ENCODE measurements at regions not wholly inside any gene's neighbourhood (a gene's known extent, or its start where the extent isn't known, plus 50 kb on each side); places are given as distances from the start of the nearest gene placed in this dataset.

DNA sequence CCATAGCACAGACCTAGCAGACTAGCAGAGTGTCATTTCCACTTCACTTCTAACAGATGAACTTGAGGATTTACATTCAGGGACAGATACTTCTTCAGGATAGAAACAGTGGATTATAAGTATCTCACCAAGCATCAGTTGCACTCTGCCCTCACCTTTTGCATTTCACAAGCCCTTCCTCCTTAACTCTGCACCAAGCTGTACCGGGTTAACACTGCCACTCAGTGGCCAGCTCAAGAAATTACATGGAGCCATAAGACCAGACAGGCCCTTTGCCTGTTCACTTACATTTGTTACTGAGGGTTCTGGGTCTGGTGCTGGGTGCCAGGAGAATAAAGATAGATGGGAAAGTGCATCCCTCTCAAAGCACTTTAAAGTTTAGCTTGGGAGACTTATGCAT is 309.8 kb downstream of the SHANK2 start:
- H3K27ac ChIP-seq: no peak overlapping the region
- TF ChIP-seq, protein P1, sequence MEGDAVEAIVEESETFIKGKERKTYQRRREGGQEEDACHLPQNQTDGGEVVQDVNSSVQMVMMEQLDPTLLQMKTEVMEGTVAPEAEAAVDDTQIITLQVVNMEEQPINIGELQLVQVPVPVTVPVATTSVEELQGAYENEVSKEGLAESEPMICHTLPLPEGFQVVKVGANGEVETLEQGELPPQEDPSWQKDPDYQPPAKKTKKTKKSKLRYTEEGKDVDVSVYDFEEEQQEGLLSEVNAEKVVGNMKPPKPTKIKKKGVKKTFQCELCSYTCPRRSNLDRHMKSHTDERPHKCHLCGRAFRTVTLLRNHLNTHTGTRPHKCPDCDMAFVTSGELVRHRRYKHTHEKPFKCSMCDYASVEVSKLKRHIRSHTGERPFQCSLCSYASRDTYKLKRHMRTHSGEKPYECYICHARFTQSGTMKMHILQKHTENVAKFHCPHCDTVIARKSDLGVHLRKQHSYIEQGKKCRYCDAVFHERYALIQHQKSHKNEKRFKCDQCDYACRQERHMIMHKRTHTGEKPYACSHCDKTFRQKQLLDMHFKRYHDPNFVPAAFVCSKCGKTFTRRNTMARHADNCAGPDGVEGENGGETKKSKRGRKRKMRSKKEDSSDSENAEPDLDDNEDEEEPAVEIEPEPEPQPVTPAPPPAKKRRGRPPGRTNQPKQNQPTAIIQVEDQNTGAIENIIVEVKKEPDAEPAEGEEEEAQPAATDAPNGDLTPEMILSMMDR (IDR thresholded peaks at IDR 0.05): peak; percentile 63
- TF ChIP-seq ZFX (IDR thresholded peaks at IDR 0.05; ENCODE audit: borderline replicate concordance): no peak

DNA sequence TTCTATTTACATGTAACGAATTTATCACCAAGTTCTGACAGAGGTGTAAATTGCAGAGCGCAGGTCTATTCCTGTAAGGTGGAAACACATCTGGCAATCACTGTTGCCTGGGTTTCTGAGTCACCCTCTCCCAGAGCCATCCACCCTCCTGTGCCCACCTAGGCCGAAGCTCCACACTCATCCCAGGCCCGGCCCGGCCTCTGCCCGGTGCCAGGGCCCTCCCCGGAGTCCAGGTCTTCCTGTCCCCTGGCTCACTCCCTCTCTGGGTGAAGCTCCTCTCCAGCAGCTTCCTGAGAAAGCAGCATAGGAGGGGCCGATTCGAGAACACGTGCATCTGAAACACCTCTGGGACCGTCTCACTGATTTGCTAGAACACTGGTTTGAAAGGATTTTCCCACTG is 308.2 kb downstream of the SHANK2 start:
- TF ChIP-seq ZFX (IDR thresholded peaks at IDR 0.05; ENCODE audit: borderline replicate concordance): no peak
- TF ChIP-seq, protein P1 (IDR thresholded peaks at IDR 0.05): no peak
- H3K27ac ChIP-seq: no peak overlapping the region

DNA sequence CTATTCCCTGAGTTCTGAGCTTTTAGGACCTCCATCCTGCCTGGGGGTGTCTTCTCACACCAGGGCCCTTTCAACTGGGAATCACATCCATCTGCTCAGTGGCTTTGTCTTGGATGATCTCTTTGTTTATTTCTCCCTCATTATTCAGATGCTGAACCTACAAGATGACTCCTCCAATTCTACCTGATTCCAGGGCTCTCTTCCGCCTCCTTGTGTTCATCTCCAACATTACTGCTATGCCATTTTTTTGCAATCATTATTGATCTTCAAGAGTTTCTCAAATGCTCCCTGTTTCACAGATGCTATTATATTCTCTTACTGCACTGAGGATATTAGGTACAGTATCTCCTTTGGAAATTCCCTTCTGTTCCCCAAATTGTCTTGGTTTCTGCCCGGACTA is 307.7 kb downstream of the SHANK2 start:
- no peak overlapping the region for H3K27ac ChIP-seq
- no peak for TF ChIP-seq ZFX (IDR thresholded peaks at IDR 0.05; ENCODE audit: borderline replicate concordance)
- TF ChIP-seq, protein P1 (IDR thresholded peaks at IDR 0.05): peak; percentile 26; the same call in 1 of the 2 replicates

DNA sequence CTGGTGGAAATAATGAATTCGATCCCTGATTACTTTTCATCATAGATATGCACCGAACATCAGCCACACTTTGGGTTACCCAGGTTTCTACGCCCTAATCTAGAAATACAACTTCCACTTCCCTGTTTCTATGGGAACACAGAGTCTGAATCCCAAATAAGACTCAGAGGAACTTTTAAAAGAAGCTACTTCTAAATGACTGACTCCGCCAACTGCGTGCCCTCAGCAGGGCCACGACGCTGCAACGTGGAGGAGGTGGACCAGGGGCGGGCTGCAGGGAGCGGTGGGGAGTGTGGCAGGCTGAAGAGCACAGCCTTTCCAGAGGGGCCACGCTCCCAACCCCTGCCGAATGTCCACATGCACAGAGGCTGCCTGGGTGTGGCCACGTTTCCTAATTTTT is 304.0 kb downstream of the SHANK2 start:
- no peak overlapping the region for H3K27ac ChIP-seq
- no peak for TF ChIP-seq ZFX (IDR thresholded peaks at IDR 0.05; ENCODE audit: borderline replicate concordance)
- TF ChIP-seq, protein P1 (IDR thresholded peaks at IDR 0.05): no peak

DNA sequence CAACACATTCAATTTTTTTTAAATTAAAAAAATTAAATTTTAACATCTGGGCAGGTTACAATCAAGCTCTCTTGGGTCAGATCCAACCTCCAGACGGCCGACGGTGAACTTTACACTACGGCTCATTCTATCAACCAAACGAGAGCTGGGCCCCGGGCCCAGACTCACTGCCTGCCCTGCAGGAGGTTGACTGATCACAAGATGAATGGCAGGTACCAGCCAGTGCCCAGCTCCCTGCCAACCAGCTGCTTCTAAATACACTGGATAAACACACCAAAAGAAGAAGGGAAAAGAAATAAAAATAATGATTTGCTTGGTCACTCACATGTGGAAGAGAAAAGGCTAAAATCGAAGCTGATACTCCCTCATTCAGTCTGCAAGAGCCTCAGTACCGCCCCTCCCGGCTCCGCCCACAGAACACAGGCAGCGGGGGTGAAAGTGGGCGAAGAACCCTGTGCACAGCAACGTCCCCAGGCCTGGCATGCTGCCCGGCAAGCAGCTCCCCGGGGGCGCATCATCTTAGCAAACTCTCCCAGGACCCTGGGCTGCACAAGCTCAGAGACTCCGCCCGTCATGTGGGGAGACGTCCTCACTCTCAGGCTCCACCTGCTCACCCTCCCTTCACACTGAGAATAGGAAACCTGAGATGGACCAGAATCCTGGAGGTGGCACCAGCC is 303.4 kb downstream of the SHANK2 start:
- TF ChIP-seq, protein P1 (IDR thresholded peaks at IDR 0.05): no peak
- TF ChIP-seq ZFX (IDR thresholded peaks at IDR 0.05; ENCODE audit: borderline replicate concordance): no peak
- H3K27ac ChIP-seq: no peak overlapping the region

DNA sequence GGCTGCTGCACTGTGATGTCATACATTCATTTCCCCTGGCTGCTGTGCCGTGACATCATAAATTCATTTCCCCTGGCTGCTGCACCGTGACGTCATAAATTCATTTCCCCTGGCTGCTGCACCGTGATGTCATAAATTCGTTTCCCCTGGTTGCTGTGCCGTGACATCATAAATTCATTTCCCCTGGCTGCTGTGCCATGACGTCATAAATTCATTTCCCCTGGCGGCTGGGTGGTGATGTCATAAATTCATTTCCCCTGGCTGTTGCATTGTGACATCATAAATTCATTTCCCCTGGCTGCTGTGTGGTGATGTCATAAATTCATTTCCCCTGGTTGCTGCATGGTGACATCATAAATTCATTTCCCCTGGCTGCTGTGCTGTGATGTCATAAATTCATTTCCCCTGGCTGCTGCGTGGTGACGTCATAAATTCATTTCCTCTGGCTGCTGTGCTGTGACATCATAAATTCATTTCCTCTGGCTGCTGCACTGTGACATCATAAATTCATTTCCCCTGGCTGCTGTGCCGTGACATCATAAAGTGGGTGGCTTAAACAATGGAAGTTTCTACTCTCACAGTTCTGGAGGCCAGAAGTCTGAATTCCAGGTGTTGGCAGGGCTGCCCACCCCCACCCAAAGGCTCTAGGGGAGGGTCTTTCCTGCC is 301.1 kb downstream of the SHANK2 start:
- no peak for TF ChIP-seq ZFX (IDR thresholded peaks at IDR 0.05; ENCODE audit: borderline replicate concordance)
- TF ChIP-seq, protein P1 (IDR thresholded peaks at IDR 0.05): no peak

DNA sequence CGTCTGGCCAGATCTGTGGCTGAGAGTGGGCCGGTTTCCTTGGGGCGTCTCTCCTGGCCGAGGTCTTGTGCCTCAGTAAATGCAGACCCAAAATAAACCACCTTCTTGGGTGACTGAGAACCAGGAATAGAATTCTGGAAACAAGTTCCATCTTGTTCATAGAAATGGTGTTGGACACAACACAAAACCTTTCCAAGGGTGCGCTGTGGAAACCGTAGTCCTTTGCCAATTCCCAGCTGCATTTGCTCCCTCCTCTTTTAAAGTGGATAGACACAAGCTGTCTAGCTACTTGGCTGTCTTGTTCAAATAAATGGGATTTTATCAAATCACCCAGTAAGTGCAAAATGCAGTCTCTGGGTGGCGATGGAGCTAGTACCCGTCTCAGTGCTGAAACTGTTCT is 300.2 kb downstream of the SHANK2 start:
- no peak for TF ChIP-seq ZFX (IDR thresholded peaks at IDR 0.05; ENCODE audit: borderline replicate concordance)
- TF ChIP-seq, protein P1 (IDR thresholded peaks at IDR 0.05): no peak
- H3K27ac ChIP-seq: no peak overlapping the region

More for the DNA sequence above, 301.1 kb downstream of the SHANK2 start:
- H3K27ac ChIP-seq: no peak overlapping the region
